B cell (primary cell): ENCODE measurements at regions not wholly inside any gene's neighbourhood (a gene's known extent, or its start where the extent isn't known, plus 50 kb on each side); places are given as distances from the start of the nearest gene placed in this dataset.

Experiments used
- ATAC-seq: fragments of 200-7000 bp; cut with Tn5 transposase; one replicate; pipeline ENCODE4 v1.10.0; 2021; ENCODE audit warnings: low read depth, mild to moderate bottlenecking, moderate number of reproducible peaks, moderate library complexity
- CTCF ChIA-PET: fragments of 350-600 bp; sonication (Branson Sonifier 250); formaldehyde crosslinking; loops from one replicate; lab custom pipeline; 2021; ENCODE audit warnings: antibody characterized with exemption, inconsistent platforms; lab: Charles Lee
- POLR2A ChIA-PET: fragments of 350-600 bp; sonication (Branson Sonifier 250); formaldehyde crosslinking; loops from one replicate; lab custom pipeline; 2021; ENCODE audit warnings: antibody characterized with exemption; lab: Charles Lee
- DNase-seq: peaks from one replicate; pipeline ENCODE4 v3.0.0; 2013
- H2AFZ ChIP-seq: 2 replicates; pipeline ENCODE4 v1.6.1; 2012; ENCODE audit warnings: mild to moderate bottlenecking, low read depth, low read length; ENCODE audit not compliant: insufficient read depth, poor library complexity, severe bottlenecking
- H3K27ac ChIP-seq, 2 donors: 1 replicate in 1 of 2; 2 replicates in 1 of 2; pipeline ENCODE4 v1.5.1; 2012 to 2013; ENCODE audit warnings: low read length in 2 of 2, mild to moderate bottlenecking in 2 of 2, moderate library complexity in 1 of 2
- H3K27me3 ChIP-seq, 4 experiments: fragments of 200-600 bp in 1 of 4; sonication (generic) in 1 of 4; replicated peaks in 1 of 4; 1 replicate in 2 of 4; 2 replicates in 2 of 4; pipeline versions ENCODE4 v1.6.1 to v1.7.0; 2013 to 2016; ENCODE audit warnings: low read length in 3 of 4, mild to moderate bottlenecking in 2 of 4, mixed read lengths in 1 of 4, moderate library complexity in 1 of 4; ENCODE audit not compliant: insufficient read depth in 4 of 4, control insufficient read depth in 3 of 4; ENCODE audit errors: control extremely low read depth in 1 of 4
- H3K36me3 ChIP-seq, 2 experiments: replicated peaks in 1 of 2; 1 replicate in 1 of 2; 2 replicates in 1 of 2; pipeline versions ENCODE4 v1.6.1 to v1.7.1; 2013; ENCODE audit warnings: low read length in 1 of 2; ENCODE audit not compliant: insufficient read depth in 2 of 2, control insufficient read depth in 1 of 2; ENCODE audit errors: control extremely low read depth in 1 of 2, extremely low read depth in 1 of 2
- H3K4me1 ChIP-seq, 2 donors: fragments of 200-600 bp in 1 of 2; sonication (generic) in 1 of 2; 1 replicate in 1 of 2; 2 replicates in 1 of 2; pipeline versions ENCODE4 v1.5.1 to v1.6.1; 2013 to 2017; ENCODE audit warnings: low read length in 2 of 2; ENCODE audit not compliant: control insufficient read depth in 2 of 2, insufficient read depth in 2 of 2
- H3K4me2 ChIP-seq: replicated peaks from 2 replicates; pipeline ENCODE3; 2012; ENCODE audit warnings: mild to moderate bottlenecking, low read depth, low read length; ENCODE audit not compliant: poor library complexity, severe bottlenecking
- H3K4me3 ChIP-seq, 5 experiments: fragments of 200-600 bp in 1 of 5; sonication (generic) in 1 of 5; 1 replicate in 3 of 5; 2 replicates in 2 of 5; pipeline versions ENCODE4 v1.5.1 to v1.7.0; 2011 to 2016; ENCODE audit warnings: low read length in 4 of 5, mild to moderate bottlenecking in 4 of 5, low read depth in 2 of 5, control low read depth in 1 of 5, moderate library complexity in 1 of 5; ENCODE audit not compliant: insufficient read depth in 1 of 5; ENCODE audit errors: control extremely low read depth in 1 of 5, extremely low read depth in 1 of 5
- H3K79me2 ChIP-seq: fragments of 200-600 bp; sonication (generic); one replicate; pipeline ENCODE4 v1.6.0; 2016; ENCODE audit warnings: low read length; ENCODE audit not compliant: control insufficient read depth, insufficient read depth
- H3K9ac ChIP-seq: fragments of 200-600 bp; sonication (generic); 2 replicates; pipeline ENCODE4 v1.6.1; 2017; ENCODE audit warnings: mild to moderate bottlenecking, low read length, moderate library complexity
- H3K9me3 ChIP-seq, 3 donors: one replicate each; pipeline versions ENCODE4 v1.6.1 to v1.7.1; 2013; ENCODE audit warnings: low read length in 2 of 3; ENCODE audit not compliant: control insufficient read depth in 2 of 3, insufficient read depth in 1 of 3; ENCODE audit errors: control extremely low read depth in 1 of 3
- H4K20me1 ChIP-seq: 2 replicates; pipeline ENCODE4 v1.6.0; 2012; ENCODE audit warnings: mild to moderate bottlenecking, low read length; ENCODE audit not compliant: insufficient read depth, control insufficient read depth, poor library complexity, severe bottlenecking
- H3K27ac Mint-ChIP-seq: one replicate; pipeline ENCODE4 v1.8.0; 2021; ENCODE audit warnings: mixed read lengths
- H3K27me3 Mint-ChIP-seq: one replicate; pipeline ENCODE4 v1.8.0; 2021; ENCODE audit warnings: mixed read lengths
- H3K4me1 Mint-ChIP-seq: one replicate; pipeline ENCODE4 v1.8.0; 2021; ENCODE audit warnings: mixed read lengths
- H3K4me3 Mint-ChIP-seq: one replicate; pipeline ENCODE4 v1.8.0; 2021; ENCODE audit warnings: mixed read lengths
- H3K9me3 Mint-ChIP-seq: one replicate; pipeline ENCODE4 v1.8.0; 2022; ENCODE audit warnings: mixed read lengths; ENCODE audit not compliant: insufficient read depth
- CTCF ChIP-seq: fragments of 200-600 bp; IDR thresholded peaks from one replicate; pipeline ENCODE4 v1.8.0; 2022; ENCODE audit warnings: antibody characterized with exemption, mild to moderate bottlenecking
- EZH2 ChIP-seq: IDR thresholded peaks from 2 replicates; pipeline ENCODE4 v1.6.1; 2012; ENCODE audit warnings: borderline replicate concordance, low read depth, mild to moderate bottlenecking, moderate library complexity, low read length; ENCODE audit not compliant: insufficient read depth, poor library complexity, severe bottlenecking
- WGBS: methylation state at CpG from one replicate; pipeline ENCODE4 v1.1.5; 2013; ENCODE audit warnings: missing lambda C conversion rate; ENCODE audit not compliant: insufficient coverage; 5-methylcytosine and 5-hydroxymethylcytosine counted together
- intact Hi-C: fragments of 100-400 bp; cut with micrococcal nuclease; formaldehyde crosslinking; loops from one replicate; pipeline ENCODE4 v1.10.0; 2022

- TF ChIP-seq EZH2 (no peak), CTCF (no peak)
- CTCF ChIA-PET, result no interaction called here
Observed at GRCh38 chr21:35478161-35479064, 429.3 kb upstream of the RUNX1 start.

GRCh38 chr21:35477622-35478021 is 428.5 kb upstream of the RUNX1 start:
- Mint-ChIP-seq H3K4me3 (no peak overlapping the region), H3K9me3 (peaks cover 5% of the 10 kb centered on the region), H3K27ac (no peak overlapping the region), H3K27me3 (peaks cover 41% of the 10 kb centered on the region), H3K4me1 (peaks cover 2% of the 10 kb centered on the region)
- ATAC-seq (no peak), DNase-seq (no peak)
- intact Hi-C loops, result no loop called here
- no peak overlapping the region for H3K4me3 ChIP-seq
- peaks cover 0 to 11% (median 1%) of the 10 kb centered on the region in 3 donors for H3K9me3 ChIP-seq
- no peak overlapping the region for H2AFZ ChIP-seq
- H3K27ac ChIP-seq, result no peak overlapping the region
- no peaks in the 10 kb centered on the region for H4K20me1 ChIP-seq
- H3K36me3 ChIP-seq, result no peaks in the 10 kb centered on the region
- no peak for TF ChIP-seq CTCF
- TF ChIP-seq EZH2, result no peak
- no peaks in the 10 kb centered on the region for H3K4me1 ChIP-seq
- peaks cover 0 to 6% (median 2%) of the 10 kb centered on the region in 4 experiments for H3K27me3 ChIP-seq
- WGBS, result 60% methylated on average over 1 of the region's 3 CpGs
- H3K9ac ChIP-seq, result no peak overlapping the region
- no peak overlapping the region for H3K4me2 ChIP-seq
- ChIA-PET CTCF (no interaction called here), POLR2A (no interaction called here)
- H3K79me2 ChIP-seq, result no peaks in the 10 kb centered on the region

More at GRCh38 chr21:35478161-35479064, 429.3 kb upstream of the RUNX1 start:
- no peaks in the 10 kb centered on the region for H3K4me1 ChIP-seq
- H3K4me2 ChIP-seq, result no peak overlapping the region
- WGBS, result 78% methylated on average over 5 of the region's 5 CpGs
- peaks cover 0 to 6% (median 2%) of the 10 kb centered on the region in 4 experiments for H3K27me3 ChIP-seq
- peaks cover 5% of the 10 kb centered on the region for H3K9me3 Mint-ChIP-seq
- no peak overlapping the region for H2AFZ ChIP-seq
- H3K27ac Mint-ChIP-seq, result no peak overlapping the region
- peaks cover 33% of the 10 kb centered on the region for H3K27me3 Mint-ChIP-seq
- H3K36me3 ChIP-seq, result no peaks in the 10 kb centered on the region
- DNase-seq (no peak), ATAC-seq (no peak)
- H3K9me3 ChIP-seq, result peaks cover 0 to 11% (median 1%) of the 10 kb centered on the region in 3 donors
- intact Hi-C loops, result no loop called here
- no peak overlapping the region for H3K4me3 Mint-ChIP-seq
- no peaks in the 10 kb centered on the region for H3K79me2 ChIP-seq
- no peak overlapping the region for H3K9ac ChIP-seq
- H3K4me3 ChIP-seq, result no peak overlapping the region
- POLR2A ChIA-PET, result no interaction called here
- H3K4me1 Mint-ChIP-seq, result peaks cover 2% of the 10 kb centered on the region
- H4K20me1 ChIP-seq, result no peaks in the 10 kb centered on the region
- no peak overlapping the region for H3K27ac ChIP-seq
